Right renal cortex interstitium (tissue), 3 donors: ENCODE measurements at regions not wholly inside any gene's neighbourhood (a gene's known extent, or its start where the extent isn't known, plus 50 kb on each side); places are given as distances from the start of the nearest gene placed in this dataset.
"Not testable (repeated sequence)": the region's sequence is repeated elsewhere in the genome, so short reads cannot be mapped to it uniquely, and the experiment has no call there.

Source experiments
- DNase-seq, 3 donors: peaks; one replicate each; pipeline ENCODE4 v3.0.0-alpha.2; 2013; ENCODE audit warnings: low read depth in 3 of 3, low spot score in 2 of 3

GRCh38 chr5:168093200-168093910, 198.1 kb upstream of the WWC1 start:
- no peak for DNase-seq

DNA sequence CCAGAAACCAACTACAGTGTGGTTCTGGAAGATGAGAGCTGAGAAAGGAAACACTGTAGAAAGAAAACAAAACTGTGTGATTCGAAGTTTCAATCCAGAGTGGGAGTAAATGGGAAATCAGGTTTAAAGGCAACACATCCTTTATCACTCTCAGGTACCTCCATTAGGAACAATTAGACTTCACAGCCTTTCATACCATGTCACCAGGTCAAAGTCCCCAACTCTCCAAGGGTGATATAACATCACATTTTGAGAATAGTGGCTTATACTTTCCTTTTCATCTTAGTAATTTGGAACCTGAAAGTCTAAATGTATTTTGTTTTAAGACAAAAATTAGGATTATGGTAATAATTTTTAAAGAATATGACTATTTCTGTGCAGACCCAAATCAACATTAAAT, 194.9 kb upstream of the WWC1 start:
- no peak for DNase-seq

- no peak for DNase-seq
Measured at GRCh38 chr5:168097876-168098653, 193.4 kb upstream of the WWC1 start.

GRCh38 chr5:168101352-168101751, 190.1 kb upstream of the WWC1 start:
- DNase-seq, result no peak

DNA sequence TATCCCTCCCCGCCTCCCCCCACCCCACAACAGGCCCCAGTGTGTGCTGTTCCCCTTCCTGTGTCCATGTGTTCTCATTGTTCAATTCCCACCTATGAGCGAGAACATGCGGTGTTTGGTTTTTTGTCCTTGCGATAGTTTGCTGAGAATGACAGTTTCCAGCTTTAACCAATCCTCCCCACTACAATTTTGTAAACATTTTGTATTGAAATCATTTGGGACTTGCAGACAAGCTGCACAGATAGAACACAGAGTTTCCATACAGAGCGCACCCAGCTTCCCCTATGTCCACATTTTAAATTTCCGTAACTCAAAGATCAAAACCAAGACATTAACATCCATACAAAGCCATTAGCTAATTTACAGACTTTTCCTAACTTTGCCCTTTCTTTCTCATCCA, 188.4 kb upstream of the WWC1 start:
- DNase-seq, result not testable (repeated sequence)

DNA sequence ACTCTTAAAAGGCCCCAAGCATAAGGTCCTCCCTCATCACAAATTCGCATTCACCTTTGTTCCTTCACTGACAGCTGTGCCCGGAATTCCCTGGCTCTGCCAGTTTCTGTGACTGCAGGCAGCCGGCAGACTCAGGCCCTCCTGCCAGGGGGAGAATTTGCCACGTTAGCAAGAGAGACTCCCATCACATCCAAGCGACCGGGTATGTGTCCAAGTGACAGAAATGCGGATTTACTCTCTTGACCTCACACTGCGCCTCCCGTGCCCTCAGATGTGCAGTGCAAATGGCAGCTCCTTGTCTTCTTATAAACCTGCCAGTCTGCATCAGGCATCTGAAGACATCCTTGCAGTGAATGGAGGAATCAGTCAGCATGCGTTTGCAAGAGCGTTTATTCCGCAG, 187.1 kb upstream of the WWC1 start:
- DNase-seq, result no peak

DNA sequence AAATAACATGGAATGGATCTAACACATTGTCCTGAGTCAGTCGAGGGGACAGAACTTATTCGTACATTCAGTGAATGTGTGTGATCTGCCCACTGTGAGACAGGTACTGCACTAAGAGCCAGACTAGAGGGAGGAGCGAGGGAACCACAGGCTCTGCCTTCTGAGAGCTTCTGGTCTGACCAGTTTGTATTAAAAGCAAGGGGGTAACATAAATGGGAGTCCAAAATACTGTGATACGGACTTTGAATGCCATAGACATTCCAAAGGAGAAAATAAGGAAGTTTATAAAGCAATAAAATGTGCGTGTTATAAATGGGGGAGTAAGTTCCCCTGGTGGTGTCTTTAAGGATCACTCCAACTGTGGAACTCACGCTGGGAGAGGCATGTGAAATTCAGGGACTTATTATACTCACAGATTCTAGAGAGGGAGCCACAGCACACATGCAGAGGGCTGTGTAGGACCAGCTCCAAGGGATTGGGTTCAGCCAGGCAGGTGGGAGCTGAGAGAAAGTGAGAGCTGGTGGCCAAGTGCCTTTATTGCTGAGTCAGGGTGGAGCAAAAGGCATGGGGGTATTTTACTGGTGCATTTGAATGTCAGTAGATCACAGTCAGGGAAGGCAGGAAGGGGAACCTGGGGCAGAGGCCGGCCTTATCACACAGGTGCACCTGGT, 186.5 kb upstream of the WWC1 start:
- no peak for DNase-seq

- no peak for DNase-seq
Measured at GRCh38 chr5:168106008-168106761, 185.3 kb upstream of the WWC1 start.

DNA sequence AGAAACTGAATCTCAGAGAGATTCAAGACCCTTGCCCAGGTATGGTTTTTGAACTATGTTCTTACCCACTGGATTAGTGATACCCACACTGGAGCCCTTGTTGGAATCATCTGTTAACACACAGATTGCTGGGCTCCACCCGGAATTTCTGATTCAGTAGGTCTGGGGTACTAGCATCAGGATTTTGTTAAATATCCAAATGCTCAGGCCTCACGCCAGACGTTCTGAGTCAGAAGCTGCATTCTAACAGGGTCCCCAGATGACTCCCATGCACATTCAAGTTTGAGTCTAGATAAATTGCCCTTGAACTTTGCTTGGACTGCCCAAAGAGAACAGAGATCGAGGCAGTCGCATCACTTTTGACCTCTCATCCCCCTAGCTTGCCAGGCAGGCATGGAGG, 182.0 kb upstream of the WWC1 start:
- DNase-seq, result no peak

GRCh38 chr5:168110384-168110783, 181.1 kb upstream of the WWC1 start:
- DNase-seq, result no peak

- DNase-seq, result no peak
Measured at GRCh38 chr5:168110870-168111832, 180.3 kb upstream of the WWC1 start.

DNA sequence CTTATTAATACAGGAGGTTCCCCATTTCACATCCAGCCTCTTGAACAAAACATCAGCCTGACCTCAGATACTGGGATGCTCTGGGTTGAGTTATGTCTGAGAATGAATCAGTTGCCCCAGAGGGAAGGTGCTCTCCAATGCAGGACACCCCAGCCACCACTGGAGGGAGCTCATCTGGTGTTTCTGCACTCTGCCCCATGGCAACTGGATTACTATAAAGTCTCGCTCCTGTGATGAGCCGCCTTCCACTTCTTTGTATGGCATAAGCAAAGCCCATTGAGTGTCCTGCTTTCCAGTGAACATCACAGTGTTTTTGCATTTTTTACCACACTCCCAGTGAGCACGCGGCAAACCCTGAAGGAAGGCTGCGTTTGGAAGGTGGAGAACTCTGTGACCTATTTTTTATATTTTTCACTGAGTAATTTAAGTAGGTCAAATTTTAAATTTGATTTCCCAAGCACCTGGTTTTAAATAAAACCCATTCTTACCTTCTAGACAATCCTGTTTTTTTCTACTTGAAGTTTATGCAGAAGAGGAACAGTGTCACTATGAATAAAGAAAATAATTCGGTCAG, 176.9 kb upstream of the WWC1 start:
- no peak for DNase-seq

GRCh38 chr5:168117469-168117868, 174.0 kb upstream of the WWC1 start:
- no peak for DNase-seq

GRCh38 chr5:168118042-168118668, 173.3 kb upstream of the WWC1 start:
- DNase-seq, result no peak

GRCh38 chr5:168120401-168121137, 170.9 kb upstream of the WWC1 start:
- no peak for DNase-seq

GRCh38 chr5:168121138-168121494, 170.3 kb upstream of the WWC1 start:
- no peak for DNase-seq

DNA sequence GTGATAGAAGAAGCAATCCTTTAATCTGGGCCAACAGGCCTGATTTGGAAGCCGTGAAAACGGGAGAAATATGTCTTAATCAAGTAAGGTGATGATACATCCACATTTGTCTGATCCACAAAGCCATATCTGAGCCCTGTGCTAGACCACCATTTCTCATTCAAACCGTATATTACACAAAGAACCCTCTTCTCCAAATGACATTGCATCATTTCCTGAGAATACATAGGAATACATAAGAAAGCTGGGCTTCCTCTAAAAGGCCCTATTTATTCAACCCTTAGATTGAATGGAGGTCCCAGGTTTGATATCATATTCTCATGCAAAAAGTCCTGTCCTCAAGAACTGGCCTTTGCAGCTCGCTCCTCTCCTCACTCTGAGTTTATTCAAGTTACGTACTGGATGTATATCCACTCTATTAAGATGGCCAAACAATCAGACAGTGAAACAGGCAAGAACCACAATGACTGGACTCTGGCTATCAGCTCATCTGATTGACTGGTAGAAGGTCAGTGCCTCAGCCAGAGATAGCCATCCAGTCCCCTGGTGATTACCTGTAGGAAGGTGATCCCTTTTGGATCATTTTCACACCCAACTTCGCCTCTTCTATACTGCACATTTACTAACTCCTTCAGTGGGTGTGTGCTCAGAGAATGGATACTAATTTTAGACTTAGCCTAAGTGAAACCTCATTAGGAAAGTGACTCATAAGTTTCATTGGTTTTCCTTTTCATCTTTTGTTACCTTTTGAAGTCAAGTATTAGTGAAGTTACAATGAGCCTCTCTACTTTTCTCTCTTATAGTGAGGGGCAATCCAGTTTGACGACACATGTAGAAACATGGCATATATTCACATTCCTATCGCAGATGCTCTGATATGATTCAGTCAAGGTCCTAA, 167.6 kb upstream of the WWC1 start:
- DNase-seq, result no peak
